GM19025 (cell line): ENCODE measurements at regions not wholly inside any gene's neighbourhood (a gene's known extent, or its start where the extent isn't known, plus 50 kb on each side); places are given as distances from the start of the nearest gene placed in this dataset.
"Not testable (repeated sequence)": the region's sequence is repeated elsewhere in the genome, so short reads cannot be mapped to it uniquely, and the experiment has no call there.

Source experiments
- ATAC-seq: cut with Tn5 transposase; IDR thresholded peaks from one replicate; pipeline ENCODE4 v1.9.1; 2021; ENCODE audit warnings: mild to moderate bottlenecking, low read depth, moderate library complexity; ENCODE audit not compliant: unreplicated experiment

GRCh38 chr2:122034777-122035176 lies 279.3 kb downstream of the TSN start:
- ATAC-seq: no peak

- ATAC-seq: not testable (repeated sequence)
Observed at GRCh38 chr2:122038816-122039215, 283.4 kb downstream of the TSN start.

DNA sequence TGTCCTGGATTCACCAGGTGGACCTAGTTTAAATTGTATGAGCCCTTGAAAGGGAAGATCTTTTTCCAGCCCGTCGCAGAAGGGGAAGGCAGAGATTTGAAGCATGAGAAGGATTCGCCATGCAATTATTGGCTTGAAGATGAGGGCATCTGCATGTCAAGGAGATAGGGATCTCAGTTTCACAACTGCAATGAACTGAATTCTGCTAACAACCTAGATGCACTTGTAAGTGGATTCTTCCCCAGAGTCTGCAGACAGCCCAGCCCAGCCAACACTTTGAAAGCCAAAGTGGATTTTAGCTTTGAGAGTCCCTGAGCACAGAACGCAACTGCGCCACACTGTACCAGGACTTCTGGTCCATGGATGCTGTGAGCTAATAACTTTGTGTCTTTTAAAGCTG lies 286.0 kb downstream of the TSN start:
- no peak for ATAC-seq

- not testable (repeated sequence) for ATAC-seq
Observed at GRCh38 chr2:122051659-122052058, 296.2 kb downstream of the TSN start.

DNA sequence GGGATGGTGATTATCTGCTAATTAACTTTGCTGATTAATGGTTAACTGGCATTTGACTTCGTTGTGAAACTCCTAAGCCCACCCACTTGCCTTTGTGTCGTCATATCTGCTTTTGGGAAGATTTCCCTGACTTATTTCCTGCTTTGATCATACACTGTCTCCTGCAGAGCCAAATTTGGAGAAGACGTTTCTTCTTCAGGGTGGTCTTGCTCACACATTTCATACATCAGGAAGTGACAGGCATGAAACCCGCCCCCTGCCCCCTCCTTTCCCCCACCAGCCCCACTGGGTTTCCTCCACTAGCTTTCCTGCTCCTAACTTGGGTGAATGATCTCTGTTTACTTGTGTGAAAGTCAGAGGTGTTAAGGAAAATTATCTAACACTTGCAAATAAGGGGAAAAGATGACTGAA lies 300.1 kb downstream of the TSN start:
- ATAC-seq: no peak

DNA sequence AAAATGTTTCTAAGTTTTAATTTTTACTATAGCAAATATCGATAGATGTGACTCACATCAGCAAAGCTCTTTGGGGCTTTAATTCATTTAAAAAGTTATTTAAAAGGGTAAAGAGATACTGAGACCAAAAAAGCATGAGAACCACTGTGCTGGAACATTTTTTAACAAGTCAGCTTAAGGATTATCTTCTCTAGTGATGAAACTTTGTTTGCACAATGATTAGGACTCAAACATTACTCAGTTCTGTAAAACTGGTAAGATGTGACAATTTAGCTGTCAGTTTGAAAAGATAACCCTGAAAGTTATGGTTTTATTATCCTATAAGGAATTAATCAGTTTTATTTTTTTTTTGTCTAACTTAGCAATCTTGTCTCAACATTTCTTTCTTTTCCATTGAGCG lies 301.4 kb downstream of the TSN start:
- ATAC-seq: no peak

- no peak for ATAC-seq
Observed at GRCh38 chr2:122061206-122061605, 305.8 kb downstream of the TSN start.

DNA sequence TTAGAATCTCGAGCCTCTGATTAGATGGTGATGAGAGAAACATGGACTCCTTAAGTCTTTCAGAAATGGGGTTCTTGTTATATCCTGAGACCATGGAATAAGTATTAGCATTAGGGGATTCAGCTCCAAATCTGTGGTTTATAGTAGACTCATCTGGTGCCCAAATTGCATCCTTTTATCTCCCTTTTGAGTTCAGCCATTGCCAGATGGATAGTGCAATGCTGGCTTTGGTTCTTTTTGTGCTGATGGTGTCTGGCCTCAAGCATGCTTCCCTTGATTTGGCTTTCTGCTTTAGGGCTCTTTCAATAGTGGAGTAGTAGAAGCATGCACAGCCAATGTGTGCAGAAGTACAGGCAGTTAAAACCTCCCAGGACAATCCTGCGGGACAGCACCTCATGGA lies 306.4 kb downstream of the TSN start:
- ATAC-seq: no peak

GRCh38 chr2:122062506-122062905 lies 307.1 kb downstream of the TSN start:
- ATAC-seq: no peak

DNA sequence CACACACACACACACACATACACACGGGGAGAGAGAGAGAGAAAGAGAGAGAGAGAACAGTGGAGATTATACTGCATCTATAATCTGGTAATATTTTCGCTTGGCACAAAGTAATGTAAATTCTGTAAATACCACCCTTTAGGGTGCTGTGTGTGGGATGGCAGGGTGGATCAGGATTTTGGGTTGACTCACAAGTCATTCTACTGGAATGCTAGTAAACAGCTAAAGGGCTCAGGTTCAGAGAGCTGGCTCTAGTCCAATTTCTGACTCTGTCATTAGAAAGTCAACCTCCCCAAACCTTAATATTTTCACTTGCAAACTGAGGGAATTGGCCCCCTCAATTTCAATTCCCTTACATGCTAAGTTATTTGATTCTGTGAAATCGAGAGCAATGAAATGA lies 308.3 kb downstream of the TSN start:
- ATAC-seq: no peak

DNA sequence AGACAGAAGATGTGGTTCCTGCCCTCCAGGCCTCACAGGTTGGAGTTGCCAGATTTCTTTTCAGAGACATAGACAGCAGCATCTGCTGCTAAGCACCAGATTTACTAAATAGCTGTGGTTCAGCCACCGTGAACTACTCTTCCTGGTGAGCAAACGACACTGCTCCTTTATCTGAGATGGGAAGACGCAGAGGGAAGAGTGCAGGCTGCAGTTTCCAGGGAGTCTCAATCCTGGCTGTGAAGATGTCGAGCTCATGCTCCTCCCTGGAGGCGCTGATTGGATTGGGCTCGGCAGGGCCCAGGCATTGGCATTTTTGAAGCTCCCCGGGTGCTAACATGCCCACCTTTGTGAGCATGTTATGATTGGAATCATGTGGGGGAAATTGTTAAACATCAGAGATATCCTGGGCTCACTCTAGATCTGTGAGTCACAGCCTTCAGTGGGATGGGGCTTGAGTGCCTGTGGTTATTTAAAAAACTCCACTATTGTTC lies 314.8 kb downstream of the TSN start:
- ATAC-seq: no peak

GRCh38 chr2:122072666-122073065 lies 317.2 kb downstream of the TSN start:
- no peak for ATAC-seq

DNA sequence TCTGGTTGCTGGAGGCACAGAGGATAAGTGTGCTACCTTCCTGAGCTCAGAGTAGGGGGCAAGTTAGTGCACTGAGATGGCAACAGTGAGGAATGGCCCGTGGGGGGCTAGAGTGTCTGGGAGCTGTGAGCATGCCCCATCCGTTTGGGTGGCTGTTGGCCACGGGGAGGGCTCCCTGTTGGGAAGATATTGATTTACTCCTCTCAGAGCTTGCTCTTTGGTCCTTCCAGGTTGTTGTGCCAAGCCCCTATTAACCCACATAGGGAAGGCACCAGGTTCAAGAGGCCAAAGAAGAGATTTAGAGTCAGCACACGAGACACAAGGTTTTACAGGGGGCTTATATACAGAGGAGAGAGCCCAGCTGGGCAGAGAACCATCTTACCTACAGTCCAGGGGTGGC lies 318.8 kb downstream of the TSN start:
- ATAC-seq: no peak

DNA sequence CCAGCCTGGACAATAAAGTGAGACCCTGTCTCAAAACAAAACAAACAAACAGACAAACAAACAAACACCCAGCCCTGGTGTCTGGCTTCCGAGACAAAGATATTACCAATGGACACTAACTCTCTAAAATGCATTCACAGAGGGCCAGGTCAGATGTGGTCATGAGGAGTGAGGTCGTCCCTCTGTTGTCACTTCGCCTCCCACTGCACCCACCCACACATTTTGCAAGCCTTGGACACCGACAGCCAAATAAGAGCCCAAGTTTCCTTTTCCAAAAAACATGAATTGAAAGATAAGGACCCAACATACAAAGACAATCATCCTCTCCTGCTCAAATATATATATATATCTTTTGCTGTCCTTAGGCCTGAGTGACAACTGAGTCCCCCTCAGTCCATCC lies 319.9 kb downstream of the TSN start:
- ATAC-seq: no peak

DNA sequence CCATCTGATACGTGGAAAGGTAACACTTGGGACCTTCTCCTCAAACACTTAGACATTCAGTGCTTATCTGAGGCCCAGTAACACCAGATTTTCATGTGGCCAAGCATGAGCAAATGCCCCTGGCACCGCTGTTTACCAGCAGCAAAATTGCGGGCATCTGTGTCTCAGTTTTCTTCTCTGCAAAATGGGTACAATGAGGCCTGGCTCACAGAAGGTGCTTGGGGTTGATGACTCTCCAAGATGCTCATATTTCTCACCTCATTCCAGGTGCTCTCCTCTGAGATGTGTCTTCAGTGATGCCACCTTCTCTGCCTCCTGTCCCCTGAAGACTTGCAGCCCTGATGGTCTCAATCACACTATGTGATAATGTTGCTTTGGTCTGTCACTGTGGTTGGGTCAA lies 321.7 kb downstream of the TSN start:
- ATAC-seq: no peak

GRCh38 chr2:122077771-122078170 lies 322.3 kb downstream of the TSN start:
- no peak for ATAC-seq

DNA sequence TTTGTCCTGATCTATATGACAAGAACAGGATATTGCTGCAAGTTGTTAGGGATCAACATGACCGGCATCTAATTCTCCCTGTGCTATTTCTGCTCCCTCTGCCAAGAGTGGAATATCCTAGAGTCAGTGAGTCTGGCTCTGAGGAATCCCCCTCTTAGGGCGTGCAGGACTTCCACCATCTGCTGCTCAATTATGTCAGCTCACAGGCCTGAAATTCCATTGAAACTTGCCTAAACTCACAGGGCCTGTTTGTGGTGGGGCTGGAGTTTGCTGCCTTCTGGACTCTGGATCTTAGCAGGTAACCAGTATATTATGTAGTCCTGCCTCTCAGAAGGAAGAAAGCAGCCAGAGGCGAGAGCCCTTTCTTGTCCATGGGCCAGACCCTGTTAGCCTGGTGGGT lies 323.0 kb downstream of the TSN start:
- ATAC-seq: no peak

- ATAC-seq: no peak
Observed at GRCh38 chr2:122079844-122080243, 324.4 kb downstream of the TSN start.

- ATAC-seq: no peak
Observed at GRCh38 chr2:122080316-122080715, 324.9 kb downstream of the TSN start.

GRCh38 chr2:122080871-122081270 lies 325.4 kb downstream of the TSN start:
- no peak for ATAC-seq

- no peak for ATAC-seq
Observed at GRCh38 chr2:122081751-122082150, 326.3 kb downstream of the TSN start.

DNA sequence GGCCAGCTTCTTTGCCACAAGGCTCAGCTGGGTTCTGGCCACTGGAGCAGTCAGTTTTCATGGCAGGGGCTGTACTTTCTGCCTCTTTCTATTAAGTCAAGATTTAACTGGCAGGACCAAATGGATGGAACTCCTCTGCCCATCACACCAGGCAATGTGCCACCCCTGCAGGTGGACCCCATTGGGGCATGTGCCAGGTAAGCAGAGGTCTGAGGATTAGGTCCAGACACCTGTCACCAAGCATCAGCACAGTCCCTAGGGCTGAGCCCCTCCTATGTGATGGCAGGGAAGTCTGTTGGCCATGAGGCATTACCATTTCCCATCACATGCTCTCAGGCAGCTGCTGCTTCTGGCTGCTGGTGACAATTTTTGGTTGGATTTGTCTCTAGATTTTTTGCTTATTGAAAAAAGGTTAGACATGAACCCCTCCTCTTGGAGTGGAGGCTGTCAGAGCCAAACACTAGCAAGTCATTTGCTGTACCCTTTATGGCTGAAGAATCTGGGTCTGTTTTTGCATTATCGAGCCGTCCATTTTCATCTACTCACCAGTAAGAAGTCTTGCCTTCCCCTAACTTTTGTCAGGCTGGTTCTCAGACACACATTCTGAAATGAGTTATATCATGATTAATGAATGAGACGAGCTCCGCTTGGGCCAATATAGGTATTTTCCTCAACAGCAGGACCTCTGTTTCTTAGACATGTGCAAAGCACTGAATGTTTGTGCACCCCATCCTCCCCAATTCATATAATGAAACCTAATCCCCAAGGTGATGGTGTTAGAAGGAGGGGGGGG lies 328.0 kb downstream of the TSN start:
- ATAC-seq: no peak

DNA sequence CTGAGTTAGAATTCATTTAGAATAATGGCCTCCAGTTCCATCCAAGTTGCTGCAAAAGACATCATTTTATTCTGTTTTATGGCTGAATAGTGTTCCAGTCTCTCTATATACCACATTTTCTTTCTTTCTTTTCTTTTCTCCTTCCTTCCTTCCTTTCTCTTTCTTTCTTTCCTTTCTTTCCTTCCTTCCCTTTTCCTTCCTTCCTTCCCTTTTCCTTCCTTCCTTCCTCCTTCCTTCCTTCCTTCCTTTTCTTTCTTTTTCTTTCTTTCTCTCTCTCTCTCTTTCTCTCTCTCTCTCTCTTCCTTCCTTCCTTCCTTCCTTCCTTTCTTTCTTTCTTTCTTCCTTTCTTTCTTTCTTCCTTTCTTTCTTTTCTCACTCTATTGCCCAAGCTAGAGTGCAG lies 330.2 kb downstream of the TSN start:
- not testable (repeated sequence) for ATAC-seq
